ENCODE measurements at regions not wholly inside any gene's neighbourhood (a gene's known extent, or its start where the extent isn't known, plus 50 kb on each side); places are given as distances from the start of the nearest gene placed in this dataset.
A peak's percentile ranks its signal among the peaks of the same experiment; 100 is the strongest.

DNA sequence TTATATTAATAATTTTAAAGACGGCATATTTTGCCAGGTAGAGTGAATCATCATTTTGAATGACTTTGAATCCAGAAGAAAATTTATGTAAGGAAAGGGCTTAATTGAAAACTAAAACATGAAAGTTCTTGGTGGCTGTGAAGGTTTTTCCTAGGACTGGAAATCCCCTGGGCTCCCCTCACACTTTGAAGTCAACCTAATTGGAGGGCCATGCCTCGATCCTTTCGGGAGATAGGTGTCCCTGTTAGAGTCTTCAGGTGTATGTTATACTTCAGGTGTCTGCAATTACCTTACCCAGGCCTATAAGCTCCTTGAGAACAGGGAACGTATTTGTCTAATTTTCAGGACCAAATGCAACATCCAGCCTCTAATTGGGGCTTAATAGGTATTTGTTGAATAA, 73.0 kb downstream of the ARL4C start:
- CTCF ChIA-PET: interaction anchor here (0.8 kb wide), 1 partner anchor 125 kb away, joined by 3 read pairs; no protein-coding TSS in a partner anchor
- Mint-ChIP-seq H3K27ac (peak overlapping the region; percentile 70), H3K27me3 (ENCODE audit: low read depth) (no peaks in the 10 kb centered on the region), H3K4me1 (ENCODE audit: low read depth) (peaks cover 78% of the 10 kb centered on the region), H3K4me3 (no peak overlapping the region), H3K36me3 (ENCODE audit: low read depth) (no peaks in the 10 kb centered on the region), H3K9me3 (no peaks in the 10 kb centered on the region)
- DNase-seq: no peak
- intact Hi-C loops (cut with micrococcal nuclease): loop anchor here (1.0 kb wide), 2 partner anchors 30 to 70 kb away; no protein-coding TSS in a partner anchor

DNA sequence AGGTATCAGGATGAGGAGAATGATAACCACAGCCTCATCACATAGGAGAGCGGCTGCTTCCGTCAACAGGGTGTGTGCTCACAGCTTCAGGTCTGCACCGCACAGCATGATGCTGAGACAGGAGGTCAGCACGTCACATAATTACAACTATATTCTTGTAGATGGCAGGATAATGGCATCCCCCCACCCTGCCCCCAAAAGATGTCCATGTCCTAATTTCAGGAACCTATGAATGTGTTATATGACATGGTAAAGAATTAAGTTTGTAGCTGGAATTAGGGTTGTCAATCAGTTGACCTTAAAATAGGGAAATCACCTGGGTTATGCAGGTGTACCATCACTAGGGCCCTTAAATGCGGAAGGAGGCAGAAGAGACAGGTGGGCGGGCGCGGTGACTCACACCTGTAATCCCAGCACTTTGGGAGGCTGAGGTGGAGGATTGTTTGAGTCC, 73.9 kb downstream of the ARL4C start:
- Mint-ChIP-seq H3K4me1 (ENCODE audit: low read depth) (peaks cover 72% of the 10 kb centered on the region), H3K9me3 (peaks cover 7% of the 10 kb centered on the region), H3K27me3 (ENCODE audit: low read depth) (no peaks in the 10 kb centered on the region), H3K4me3 (peak overlapping the region; percentile 34), H3K27ac (peak overlapping the region; percentile 85), H3K36me3 (ENCODE audit: low read depth) (peaks cover 4% of the 10 kb centered on the region)
- peak; percentile 85 for DNase-seq
- CTCF ChIA-PET: interaction anchor here (0.7 to 1.6 kb wide), 12 partner anchors 9 to 287 kb away, joined by 3 to 7 read pairs (median 4); partner anchors contain the start of gene ARL4C
- intact Hi-C loops (cut with micrococcal nuclease): loop anchor here (1.0 kb wide), 5 partner anchors 31 to 133 kb away; no protein-coding TSS in a partner anchor

DNA sequence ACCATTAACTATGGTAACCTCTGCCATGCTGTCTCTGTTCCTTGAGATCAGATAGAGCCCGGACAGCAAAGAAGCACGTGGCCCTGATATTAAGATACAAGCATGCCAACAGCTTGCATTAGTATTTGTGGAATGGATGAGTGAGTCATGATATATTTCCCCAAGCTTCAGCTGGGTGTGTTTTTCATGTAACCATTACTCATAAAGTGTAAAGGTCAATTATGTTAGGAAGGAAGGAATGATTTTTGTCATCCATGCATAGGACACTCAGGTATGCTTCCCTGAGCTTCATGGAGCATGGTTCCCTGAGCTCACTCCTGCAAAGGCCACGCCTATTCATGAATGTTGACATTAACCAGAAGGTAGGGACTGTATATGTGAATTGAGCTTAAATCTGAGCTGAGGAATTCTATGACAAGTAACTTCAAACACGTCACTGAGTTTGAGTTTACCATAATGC, 74.6 kb downstream of the ARL4C start:
- Mint-ChIP-seq H3K36me3 (ENCODE audit: low read depth) (peaks cover 4% of the 10 kb centered on the region), H3K4me1 (ENCODE audit: low read depth) (peaks cover 66% of the 10 kb centered on the region), H3K27me3 (ENCODE audit: low read depth) (no peaks in the 10 kb centered on the region), H3K27ac (peak overlapping the region; percentile 85), H3K9me3 (peaks cover 7% of the 10 kb centered on the region), H3K4me3 (peak overlapping the region; percentile 0)
- CTCF ChIA-PET: interaction anchor here (0.7 to 1.6 kb wide), 13 partner anchors 9 to 286 kb away, joined by 3 to 7 read pairs (median 3); partner anchors contain the start of gene ARL4C
- DNase-seq: no peak
- intact Hi-C loops (cut with micrococcal nuclease): loop anchor here (1.0 kb wide), 3 partner anchors 50 to 132 kb away; no protein-coding TSS in a partner anchor

DNA sequence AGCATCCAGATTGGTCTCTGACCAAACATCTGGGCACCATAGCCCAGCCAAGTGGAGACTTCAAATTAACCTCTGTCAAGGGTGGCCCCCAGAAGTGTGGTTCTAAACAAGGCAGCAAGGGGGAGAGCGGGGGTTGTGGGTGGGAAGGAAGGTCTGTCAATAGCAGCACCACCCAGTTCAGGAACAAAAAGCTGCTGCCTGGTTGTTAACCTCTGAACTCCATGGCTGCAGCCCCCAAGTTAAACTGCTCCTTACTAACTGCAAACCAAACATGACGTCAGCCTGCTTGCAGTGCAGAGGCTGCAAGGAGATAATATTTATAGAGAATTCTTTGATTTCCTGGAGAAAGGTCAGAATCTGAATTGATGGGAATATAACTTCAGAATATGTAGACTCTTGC, 76.5 kb downstream of the ARL4C start:
- Mint-ChIP-seq H3K36me3 (ENCODE audit: low read depth) (peaks cover 4% of the 10 kb centered on the region), H3K4me3 (no peak overlapping the region), H3K27me3 (ENCODE audit: low read depth) (no peaks in the 10 kb centered on the region), H3K27ac (peak overlapping the region; percentile 41), H3K4me1 (ENCODE audit: low read depth) (peaks cover 52% of the 10 kb centered on the region), H3K9me3 (peaks cover 8% of the 10 kb centered on the region)
- CTCF ChIA-PET: interaction anchor here (0.6 to 1.2 kb wide), 3 partner anchors 8 to 80 kb away, joined by 3 to 4 read pairs (median 3); no protein-coding TSS in a partner anchor
- DNase-seq: no peak
- intact Hi-C loops (cut with micrococcal nuclease): no loop called here

DNA sequence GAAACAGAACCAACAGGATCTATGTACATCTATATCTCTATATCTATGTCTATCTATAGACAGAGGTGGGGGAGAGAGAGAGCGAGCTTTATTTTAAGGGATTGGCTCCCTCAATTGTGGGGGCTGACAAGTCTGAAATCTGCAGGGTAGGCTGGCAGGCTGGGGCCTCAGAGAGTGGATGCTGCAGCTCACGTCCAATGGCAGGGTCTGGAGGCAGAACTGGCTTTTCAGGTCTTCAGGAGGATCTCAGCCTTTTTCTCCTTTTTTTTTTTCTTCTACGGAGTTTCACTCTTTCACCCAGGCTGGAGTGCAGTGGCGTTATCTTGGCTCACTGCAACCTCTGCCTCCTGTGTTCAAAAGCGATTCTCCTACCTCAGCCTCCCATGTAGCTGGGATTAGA, 77.2 kb downstream of the ARL4C start:
- Mint-ChIP-seq H3K9me3 (peaks cover 8% of the 10 kb centered on the region), H3K4me1 (ENCODE audit: low read depth) (peaks cover 49% of the 10 kb centered on the region), H3K4me3 (no peak overlapping the region), H3K36me3 (ENCODE audit: low read depth) (peaks cover 4% of the 10 kb centered on the region), H3K27me3 (ENCODE audit: low read depth) (no peaks in the 10 kb centered on the region), H3K27ac (no peak overlapping the region)
- intact Hi-C loops (cut with micrococcal nuclease): no loop called here
- CTCF ChIA-PET: interaction anchor here (0.6 to 1.2 kb wide), 3 partner anchors 8 to 81 kb away, joined by 3 to 4 read pairs (median 3); no protein-coding TSS in a partner anchor
- no peak for DNase-seq

DNA sequence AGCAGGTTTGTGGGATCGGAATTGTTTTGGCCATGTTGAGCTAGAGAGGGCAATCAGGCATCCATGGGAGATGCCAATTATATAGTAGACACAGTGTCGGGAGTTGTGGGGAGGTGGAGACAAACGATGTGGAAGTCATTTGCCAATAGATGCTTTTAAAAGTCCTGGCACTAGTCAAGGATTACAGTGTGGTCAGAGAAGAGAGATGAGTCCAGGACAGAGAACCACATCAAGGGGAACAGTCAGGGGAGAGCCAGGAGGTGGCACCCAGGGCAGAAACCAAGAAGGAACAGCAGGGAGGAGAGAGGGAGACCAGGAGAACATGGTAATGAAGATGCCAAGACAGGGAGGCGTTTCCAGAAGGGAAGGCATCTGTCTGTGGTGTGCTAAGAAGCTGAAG, 81.2 kb downstream of the ARL4C start:
- Mint-ChIP-seq H3K9me3 (peaks cover 8% of the 10 kb centered on the region), H3K27me3 (ENCODE audit: low read depth) (no peaks in the 10 kb centered on the region), H3K36me3 (ENCODE audit: low read depth) (peaks cover 4% of the 10 kb centered on the region), H3K27ac (no peak overlapping the region), H3K4me1 (ENCODE audit: low read depth) (peaks cover 29% of the 10 kb centered on the region), H3K4me3 (no peak overlapping the region)
- CTCF ChIA-PET: no interaction called here
- DNase-seq: no peak
- intact Hi-C loops (cut with micrococcal nuclease): no loop called here

DNA sequence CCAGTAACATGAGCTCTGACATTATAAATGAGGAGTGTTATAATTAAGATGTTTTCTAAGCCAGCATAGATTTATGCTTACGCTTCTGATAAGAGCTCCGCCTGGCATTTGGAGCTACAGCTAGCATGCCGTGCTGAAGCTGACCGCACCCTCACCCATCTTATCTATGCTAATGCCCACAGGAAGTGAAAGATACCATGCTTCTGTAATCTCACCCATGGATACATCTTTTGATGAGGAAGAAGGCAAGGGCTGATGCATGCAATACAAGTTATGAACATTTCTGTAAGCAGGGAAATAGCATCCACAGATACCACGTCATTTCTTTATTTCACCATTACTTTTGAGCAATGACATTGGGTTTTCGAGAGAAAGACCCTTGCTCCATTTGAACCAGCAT, 82.3 kb downstream of the ARL4C start:
- CTCF ChIA-PET: no interaction called here
- Mint-ChIP-seq H3K36me3 (ENCODE audit: low read depth) (peaks cover 4% of the 10 kb centered on the region), H3K27me3 (ENCODE audit: low read depth) (no peaks in the 10 kb centered on the region), H3K4me1 (ENCODE audit: low read depth) (peaks cover 32% of the 10 kb centered on the region), H3K9me3 (peaks cover 8% of the 10 kb centered on the region), H3K4me3 (no peak overlapping the region), H3K27ac (no peak overlapping the region)
- no peak for DNase-seq
- intact Hi-C loops (cut with micrococcal nuclease): no loop called here

DNA sequence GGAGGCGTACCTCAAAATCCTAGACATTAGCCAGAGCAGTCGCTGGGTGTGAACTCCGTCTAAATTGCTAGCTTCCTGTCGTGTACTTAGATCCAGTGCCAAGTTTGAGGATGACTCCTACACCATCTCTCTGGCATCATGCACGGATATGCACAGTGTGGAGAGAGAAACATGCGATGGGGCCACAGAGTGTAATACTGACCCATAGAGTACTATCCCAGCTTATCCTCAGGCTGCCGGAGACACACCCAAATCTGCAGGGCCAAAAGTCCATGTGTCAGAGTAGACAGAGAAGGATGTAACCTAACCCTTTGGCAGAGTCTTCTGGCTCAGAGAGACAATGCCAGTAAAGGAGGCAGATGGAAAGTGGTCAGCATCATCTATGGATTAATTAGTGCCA, 84.2 kb downstream of the ARL4C start:
- DNase-seq: no peak
- H3K27ac Mint-ChIP-seq: no peak overlapping the region
- peaks cover 1% of the 10 kb centered on the region for H3K9me3 Mint-ChIP-seq
- CTCF ChIA-PET: interaction anchor here (0.8 to 1.7 kb wide), 4 partner anchors 8 to 124 kb away, joined by 3 to 7 read pairs (median 4); no protein-coding TSS in a partner anchor
- intact Hi-C loops (cut with micrococcal nuclease): no loop called here
- no peaks in the 10 kb centered on the region for H3K36me3 Mint-ChIP-seq (ENCODE audit: low read depth)
- no peak overlapping the region for H3K4me3 Mint-ChIP-seq
- peaks cover 32% of the 10 kb centered on the region for H3K4me1 Mint-ChIP-seq (ENCODE audit: low read depth)
- H3K27me3 Mint-ChIP-seq (ENCODE audit: low read depth): no peaks in the 10 kb centered on the region

DNA sequence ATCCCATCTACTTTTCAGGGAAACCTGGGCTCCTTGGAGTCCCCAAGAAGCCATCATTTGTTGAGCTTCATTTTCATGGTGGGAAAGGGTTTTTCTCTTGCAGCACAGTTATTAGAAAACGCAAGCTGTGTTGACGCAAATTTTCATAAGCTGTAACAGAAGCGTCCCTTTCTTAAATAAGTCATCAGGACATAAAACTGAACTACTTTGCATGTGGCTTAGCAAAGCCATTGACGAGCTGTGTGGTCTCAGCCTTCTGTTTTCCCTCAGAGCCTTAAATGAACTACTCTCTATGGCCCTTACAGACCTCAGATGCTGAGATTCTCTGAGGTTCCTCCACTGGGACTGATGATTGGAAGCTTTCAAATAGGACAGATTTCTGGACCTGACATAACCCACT, 85.1 kb downstream of the ARL4C start:
- Mint-ChIP-seq H3K27me3 (ENCODE audit: low read depth) (no peaks in the 10 kb centered on the region), H3K36me3 (ENCODE audit: low read depth) (no peaks in the 10 kb centered on the region), H3K27ac (no peak overlapping the region), H3K9me3 (no peaks in the 10 kb centered on the region), H3K4me3 (no peak overlapping the region), H3K4me1 (ENCODE audit: low read depth) (peaks cover 32% of the 10 kb centered on the region)
- CTCF ChIA-PET: interaction anchor here (0.8 to 1.3 kb wide), 3 partner anchors 8 to 43 kb away, joined by 3 to 5 read pairs (median 4); no protein-coding TSS in a partner anchor
- intact Hi-C loops (cut with micrococcal nuclease): no loop called here
- DNase-seq: no peak

DNA sequence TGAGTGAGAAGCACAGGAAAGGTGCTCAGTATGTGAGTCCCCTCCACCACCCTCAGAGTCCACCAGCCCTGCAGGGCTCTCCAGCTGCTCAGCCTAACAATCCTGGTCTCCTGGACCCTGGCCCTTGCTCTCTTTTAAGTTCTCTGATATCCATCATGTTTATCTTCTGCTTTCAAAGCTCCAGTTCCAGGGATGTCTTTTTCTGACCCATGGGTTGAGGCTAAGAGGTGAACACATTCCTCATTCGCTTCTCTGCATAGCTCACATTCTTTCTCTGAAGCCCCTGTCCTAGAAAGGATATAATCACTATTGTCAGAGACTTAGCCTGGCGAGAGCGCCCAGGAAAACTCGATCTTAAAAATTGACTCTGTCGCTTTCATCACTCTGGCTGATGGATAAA, 86.4 kb downstream of the ARL4C start:
- no peaks in the 10 kb centered on the region for H3K9me3 Mint-ChIP-seq
- intact Hi-C loops (cut with micrococcal nuclease): no loop called here
- CTCF ChIA-PET: interaction anchor here (1.0 kb wide), 1 partner anchor 90 kb away, joined by 3 read pairs; no protein-coding TSS in a partner anchor
- peaks cover 36% of the 10 kb centered on the region for H3K4me1 Mint-ChIP-seq (ENCODE audit: low read depth)
- H3K4me3 Mint-ChIP-seq: no peak overlapping the region
- no peaks in the 10 kb centered on the region for H3K27me3 Mint-ChIP-seq (ENCODE audit: low read depth)
- no peak for DNase-seq
- no peak overlapping the region for H3K27ac Mint-ChIP-seq
- no peaks in the 10 kb centered on the region for H3K36me3 Mint-ChIP-seq (ENCODE audit: low read depth)

DNA sequence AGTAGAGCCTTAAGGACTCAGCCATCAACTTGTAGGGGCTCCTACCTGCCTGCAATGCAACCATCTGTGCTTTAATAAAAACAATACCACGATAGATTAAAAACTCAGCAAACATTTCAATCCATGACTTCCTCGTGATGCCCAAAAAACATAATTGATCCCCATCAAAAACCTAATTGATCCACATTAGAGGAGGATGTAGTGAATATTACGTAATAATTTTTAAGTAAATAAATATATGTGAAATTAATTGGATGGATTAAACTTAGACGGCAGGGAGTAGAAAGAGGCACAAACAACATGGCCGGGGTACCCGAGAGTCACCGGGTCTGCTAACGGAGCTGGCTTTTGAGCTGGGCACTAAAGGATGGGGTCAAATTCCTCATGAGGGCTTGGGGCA, 87.3 kb downstream of the ARL4C start:
- Mint-ChIP-seq H3K4me3 (no peak overlapping the region), H3K27me3 (ENCODE audit: low read depth) (no peaks in the 10 kb centered on the region), H3K36me3 (ENCODE audit: low read depth) (no peaks in the 10 kb centered on the region), H3K27ac (no peak overlapping the region), H3K4me1 (ENCODE audit: low read depth) (peaks cover 33% of the 10 kb centered on the region), H3K9me3 (no peaks in the 10 kb centered on the region)
- CTCF ChIA-PET: interaction anchor here (0.5 kb wide), 1 partner anchor 126 kb away, joined by 4 read pairs; no protein-coding TSS in a partner anchor
- no peak for DNase-seq
- intact Hi-C loops (cut with micrococcal nuclease): no loop called here

DNA sequence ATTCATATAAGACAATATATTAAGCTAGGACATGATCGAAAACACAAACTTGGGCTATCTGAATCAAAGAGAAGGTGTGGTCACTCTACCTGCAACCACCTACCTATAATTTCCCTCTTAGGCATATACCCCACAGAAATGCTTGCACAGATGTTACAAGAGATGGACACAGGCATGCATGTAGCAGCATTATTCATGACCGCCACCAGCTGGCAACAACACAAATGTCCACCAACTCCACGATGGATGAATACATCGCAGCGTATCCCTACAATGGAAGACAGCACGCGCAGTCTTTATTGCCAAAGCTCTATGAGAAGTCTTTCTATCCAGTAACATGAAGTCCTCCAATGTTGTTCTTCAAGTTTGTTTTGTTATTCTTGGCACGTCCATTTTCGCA, 90.8 kb downstream of the ARL4C start:
- Mint-ChIP-seq H3K27ac (no peak overlapping the region), H3K27me3 (ENCODE audit: low read depth) (no peaks in the 10 kb centered on the region), H3K4me3 (no peak overlapping the region), H3K36me3 (ENCODE audit: low read depth) (no peaks in the 10 kb centered on the region), H3K9me3 (no peaks in the 10 kb centered on the region), H3K4me1 (ENCODE audit: low read depth) (peaks cover 39% of the 10 kb centered on the region)
- CTCF ChIA-PET: no interaction called here
- intact Hi-C loops (cut with micrococcal nuclease): no loop called here
- no peak for DNase-seq

DNA sequence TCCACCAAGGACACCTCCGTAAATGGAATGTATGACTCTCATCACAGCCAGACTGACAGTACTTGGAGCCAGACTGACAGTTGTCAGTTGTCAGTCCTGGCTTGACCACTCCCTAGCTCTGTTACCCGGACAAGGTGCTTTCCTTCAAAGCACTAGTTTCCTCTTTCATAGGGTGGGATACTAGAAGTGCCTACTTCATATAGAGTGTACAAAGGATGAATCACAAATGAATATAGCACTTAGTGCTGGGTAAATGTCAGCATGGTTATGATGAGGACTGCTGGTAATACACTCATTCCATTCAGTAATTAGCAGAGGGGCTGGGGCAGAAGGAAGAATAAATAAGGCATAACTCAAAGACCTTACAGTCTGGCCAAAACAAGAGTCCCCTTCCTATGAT, 91.4 kb downstream of the ARL4C start:
- intact Hi-C loops (cut with micrococcal nuclease): no loop called here
- CTCF ChIA-PET: interaction anchor here (0.6 to 0.8 kb wide), 2 partner anchors 264 to 353 kb away, joined by 3 read pairs; no protein-coding TSS in a partner anchor
- H3K27ac Mint-ChIP-seq: no peak overlapping the region
- peaks cover 38% of the 10 kb centered on the region for H3K4me1 Mint-ChIP-seq (ENCODE audit: low read depth)
- H3K27me3 Mint-ChIP-seq (ENCODE audit: low read depth): no peaks in the 10 kb centered on the region
- no peak overlapping the region for H3K4me3 Mint-ChIP-seq
- H3K9me3 Mint-ChIP-seq: no peaks in the 10 kb centered on the region
- DNase-seq: no peak
- H3K36me3 Mint-ChIP-seq (ENCODE audit: low read depth): no peaks in the 10 kb centered on the region

All from activated naive CD4-positive, alpha-beta T cell treated with anti-CD3 and anti-CD28 coated beads for 36 hours (primary cell).